GM23338 (cell line): ENCODE measurements at regions not wholly inside any gene's neighbourhood (a gene's known extent, or its start where the extent isn't known, plus 50 kb on each side); places are given as distances from the start of the nearest gene placed in this dataset.

Source experiments
- ATAC-seq: fragments of 200-7000 bp; cut with Tn5 transposase; 3 replicates; pipeline ENCODE4 v1.9.1; 2020
- DNase-seq: peaks from one replicate; pipeline ENCODE4 v3.0.0-alpha.2; 2015; ENCODE audit warnings: low spot score
- H2AFZ ChIP-seq: fragments of 200-600 bp; sonication (generic); 2 replicates; pipeline ENCODE4 v1.8.0; 2016; ENCODE audit warnings: antibody characterized with exemption, mild to moderate bottlenecking, moderate library complexity
- H3F3A ChIP-seq: fragments of 200-600 bp; sonication (generic); replicated peaks from 2 replicates; pipeline ENCODE4 v1.8.0; 2017; ENCODE audit warnings: antibody characterized with exemption, mixed run types, low read depth
- H3K27ac ChIP-seq: fragments of 200-600 bp; sonication (generic); 2 replicates; pipeline ENCODE4 v1.6.1; 2016; ENCODE audit warnings: low read depth
- H3K27me3 ChIP-seq: fragments of 200-600 bp; sonication (generic); 2 replicates; pipeline ENCODE4 v1.8.0; 2016; ENCODE audit warnings: mild to moderate bottlenecking, mixed run types, moderate library complexity; ENCODE audit not compliant: insufficient read depth
- H3K36me3 ChIP-seq: fragments of 200-600 bp; sonication (generic); 2 replicates; pipeline ENCODE4 v1.8.0; 2016; ENCODE audit warnings: mild to moderate bottlenecking; ENCODE audit not compliant: insufficient read depth
- H3K4me1 ChIP-seq: fragments of 200-600 bp; sonication (generic); 2 replicates; pipeline ENCODE4 v1.8.0; 2016; ENCODE audit warnings: mild to moderate bottlenecking, moderate library complexity; ENCODE audit not compliant: insufficient read depth
- H3K4me2 ChIP-seq: fragments of 200-600 bp; sonication (generic); 2 replicates; pipeline ENCODE4 v1.7.1; 2017; ENCODE audit warnings: mixed run types
- H3K4me3 ChIP-seq: fragments of 200-600 bp; sonication (generic); 2 replicates; pipeline ENCODE4 v1.6.1; 2016; ENCODE audit warnings: mixed run types
- H3K79me2 ChIP-seq: fragments of 200-600 bp; sonication (generic); replicated peaks from 2 replicates; pipeline ENCODE4 v1.8.0; 2017; ENCODE audit warnings: mild to moderate bottlenecking; ENCODE audit not compliant: insufficient read depth
- H3K9me2 ChIP-seq: fragments of 200-600 bp; sonication (generic); 2 replicates; pipeline ENCODE4 v1.8.0; 2017; ENCODE audit not compliant: insufficient read depth
- H4K20me1 ChIP-seq: fragments of 200-600 bp; sonication (generic); replicated peaks from 2 replicates; pipeline ENCODE4 v1.8.0; 2017; ENCODE audit warnings: mild to moderate bottlenecking; ENCODE audit not compliant: insufficient read depth
- H3K27ac Mint-ChIP-seq: 2 replicates; pipeline ENCODE4 v1.8.0; 2020; ENCODE audit warnings: inconsistent platforms, mild to moderate bottlenecking, moderate library complexity, mixed read lengths
- H3K27me3 Mint-ChIP-seq: 3 replicates; pipeline ENCODE4 v1.8.0; 2022; ENCODE audit warnings: low read depth, mild to moderate bottlenecking, moderate library complexity, mixed read lengths, inconsistent platforms; ENCODE audit not compliant: insufficient read depth, poor library complexity
- H3K36me3 Mint-ChIP-seq: 3 replicates; pipeline ENCODE4 v1.8.0; 2021; ENCODE audit warnings: low read depth, mild to moderate bottlenecking, inconsistent platforms, moderate library complexity, mixed read lengths
- H3K4me1 Mint-ChIP-seq: 3 replicates; pipeline ENCODE4 v1.8.0; 2020; ENCODE audit warnings: mild to moderate bottlenecking, inconsistent platforms, mixed read lengths
- H3K4me3 Mint-ChIP-seq: 3 replicates; pipeline ENCODE4 v1.8.0; 2021; ENCODE audit warnings: moderate library complexity, mild to moderate bottlenecking, inconsistent platforms, mixed read lengths
- H3K9me3 Mint-ChIP-seq: 3 replicates; pipeline ENCODE4 v1.8.0; 2020; ENCODE audit warnings: moderate library complexity, mild to moderate bottlenecking, inconsistent platforms, mixed read lengths
- CREB1 ChIP-seq: fragments of 250-450 bp; sonication (Bioruptor Pico); IDR thresholded peaks from 2 replicates; pipeline ENCODE4 v1.5.0; 2020; ENCODE audit warnings: low read depth, mild to moderate bottlenecking, moderate library complexity
- ETS1 ChIP-seq: IDR thresholded peaks from 2 replicates; pipeline ENCODE4 v1.6.1; 2016; ENCODE audit warnings: antibody characterized with exemption
- EZH2 ChIP-seq: fragments of 200-600 bp; sonication (generic); IDR thresholded peaks from one replicate; pipeline ENCODE4 v1.8.0; 2017; ENCODE audit warnings: antibody characterized with exemption, mild to moderate bottlenecking, low read depth; ENCODE audit not compliant: unreplicated experiment
- EZH2phosphoT487 ChIP-seq: fragments of 200-600 bp; sonication (generic); IDR thresholded peaks from one replicate; pipeline ENCODE4 v1.8.1; 2018; ENCODE audit warnings: antibody characterized with exemption; ENCODE audit not compliant: unreplicated experiment
- POLR2AphosphoS5 ChIP-seq: IDR thresholded peaks from 2 replicates; pipeline ENCODE4 v1.6.1; 2016; ENCODE audit warnings: antibody characterized with exemption, low read depth
- REST ChIP-seq: IDR thresholded peaks from one replicate; pipeline ENCODE4 v1.6.1; 2018; ENCODE audit warnings: antibody characterized with exemption; ENCODE audit not compliant: unreplicated experiment
- ZNF114 ChIP-seq: fragments of 250-450 bp; sonication (Bioruptor Pico); IDR thresholded peaks from 2 replicates; pipeline ENCODE4 v1.5.0; 2020; ENCODE audit warnings: mild to moderate bottlenecking, moderate library complexity
- ZNF331 ChIP-seq: fragments of 250-450 bp; sonication (Bioruptor Pico); IDR thresholded peaks from 2 replicates; pipeline ENCODE4 v1.5.0; 2020; ENCODE audit warnings: low read depth, mild to moderate bottlenecking, moderate library complexity
- ZNF462 ChIP-seq: fragments of 250-450 bp; sonication (Bioruptor Pico); IDR thresholded peaks from 2 replicates; pipeline ENCODE4 v1.5.0; 2020; ENCODE audit warnings: mild to moderate bottlenecking, moderate library complexity

- Histone ChIP-seq H4K20me1 (no peaks in the 10 kb centered on the region), H3K27ac (no peak overlapping the region), H3K4me3 (no peak overlapping the region), H3K4me1 (no peaks in the 10 kb centered on the region), H3K27me3 (no peaks in the 10 kb centered on the region), H3K4me2 (no peak overlapping the region), H3F3A (no peaks in the 10 kb centered on the region), H3K79me2 (no peaks in the 10 kb centered on the region), H3K9me2 (no peaks in the 10 kb centered on the region), H2AFZ (no peak overlapping the region), H3K36me3 (no peaks in the 10 kb centered on the region)
- H3K4me1 Mint-ChIP-seq = no peaks in the 10 kb centered on the region
- no peak for DNase-seq
- peaks cover 76% of the 10 kb centered on the region for H3K9me3 Mint-ChIP-seq
- H3K36me3 Mint-ChIP-seq = peaks cover 5% of the 10 kb centered on the region
- TF ChIP-seq EZH2 = no peak
- TF ChIP-seq REST = no peak
- TF ChIP-seq ZNF462 = no peak
- TF ChIP-seq EZH2phosphoT487 = no peak
- no peak for TF ChIP-seq ETS1
- TF ChIP-seq ZNF114 (CRISPR knock-in tag) = no peak
- TF ChIP-seq CREB1 (CRISPR knock-in tag) = no peak
- no peak for TF ChIP-seq ZNF331 (CRISPR knock-in tag)
- no peak for TF ChIP-seq POLR2AphosphoS5
- H3K27ac Mint-ChIP-seq = no peak overlapping the region
- no peak overlapping the region for H3K4me3 Mint-ChIP-seq
- no peak for ATAC-seq
- peaks cover 7% of the 10 kb centered on the region for H3K27me3 Mint-ChIP-seq
These were observed 369.8 kb upstream of the SOX11 start for GRCh38 chr2:5322396-5322795.
